Fibroblast of lung (primary cell): ENCODE measurements at regions not wholly inside any gene's neighbourhood (a gene's known extent, or its start where the extent isn't known, plus 50 kb on each side); places are given as distances from the start of the nearest gene placed in this dataset.
A peak's percentile ranks its signal among the peaks of the same experiment; 100 is the strongest.

Experiments used
- CTCF ChIP-seq, 2 donors: IDR thresholded peaks in 1 of 2; conservative IDR thresholded peaks in 1 of 2; 1 replicate in 1 of 2; 2 replicates in 1 of 2; pipeline ENCODE4 v1.5.1; 2011 to 2012; ENCODE audit warnings: low read length in 2 of 2, control low read depth in 1 of 2, inconsistent platforms in 1 of 2, low read depth in 1 of 2, mild to moderate bottlenecking in 1 of 2
- EZH2 ChIP-seq: IDR thresholded peaks from 2 replicates; pipeline ENCODE4 v1.5.1; 2012; ENCODE audit warnings: low read length, control low read depth, mild to moderate bottlenecking; ENCODE audit errors: missing control alignments

- peak; percentile 79 to 85 for TF ChIP-seq CTCF (conservative IDR thresholded peaks at IDR 0.05 in 1 of 2, IDR thresholded peaks at IDR 0.05 in 1 of 2; ENCODE audit: low read depth in 1 of 2, low read length in 2 of 2)
- TF ChIP-seq EZH2 = no peak
Observed at GRCh38 chr16:27639561-27640276, 89.8 kb downstream of the KATNIP start.
